B cell (primary cell): ENCODE measurements at regions not wholly inside any gene's neighbourhood (a gene's known extent, or its start where the extent isn't known, plus 50 kb on each side); places are given as distances from the start of the nearest gene placed in this dataset.

Experiments used
- ATAC-seq: fragments of 200-7000 bp; cut with Tn5 transposase; one replicate; pipeline ENCODE4 v1.10.0; 2021; ENCODE audit warnings: low read depth, mild to moderate bottlenecking, moderate number of reproducible peaks, moderate library complexity
- CTCF ChIA-PET: fragments of 350-600 bp; sonication (Branson Sonifier 250); formaldehyde crosslinking; loops from one replicate; lab custom pipeline; 2021; ENCODE audit warnings: antibody characterized with exemption, inconsistent platforms; lab: Charles Lee
- POLR2A ChIA-PET: fragments of 350-600 bp; sonication (Branson Sonifier 250); formaldehyde crosslinking; loops from one replicate; lab custom pipeline; 2021; ENCODE audit warnings: antibody characterized with exemption; lab: Charles Lee
- DNase-seq: peaks from one replicate; pipeline ENCODE4 v3.0.0; 2013
- H2AFZ ChIP-seq: 2 replicates; pipeline ENCODE4 v1.6.1; 2012; ENCODE audit warnings: mild to moderate bottlenecking, low read depth, low read length; ENCODE audit not compliant: insufficient read depth, poor library complexity, severe bottlenecking
- H3K27ac ChIP-seq, 2 donors: 1 replicate in 1 of 2; 2 replicates in 1 of 2; pipeline ENCODE4 v1.5.1; 2012 to 2013; ENCODE audit warnings: low read length in 2 of 2, mild to moderate bottlenecking in 2 of 2, moderate library complexity in 1 of 2
- H3K27me3 ChIP-seq, 4 experiments: fragments of 200-600 bp in 1 of 4; sonication (generic) in 1 of 4; replicated peaks in 1 of 4; 1 replicate in 2 of 4; 2 replicates in 2 of 4; pipeline versions ENCODE4 v1.6.1 to v1.7.0; 2013 to 2016; ENCODE audit warnings: low read length in 3 of 4, mild to moderate bottlenecking in 2 of 4, mixed read lengths in 1 of 4, moderate library complexity in 1 of 4; ENCODE audit not compliant: insufficient read depth in 4 of 4, control insufficient read depth in 3 of 4; ENCODE audit errors: control extremely low read depth in 1 of 4
- H3K36me3 ChIP-seq, 2 experiments: replicated peaks in 1 of 2; 1 replicate in 1 of 2; 2 replicates in 1 of 2; pipeline versions ENCODE4 v1.6.1 to v1.7.1; 2013; ENCODE audit warnings: low read length in 1 of 2; ENCODE audit not compliant: insufficient read depth in 2 of 2, control insufficient read depth in 1 of 2; ENCODE audit errors: control extremely low read depth in 1 of 2, extremely low read depth in 1 of 2
- H3K4me1 ChIP-seq, 2 donors: fragments of 200-600 bp in 1 of 2; sonication (generic) in 1 of 2; 1 replicate in 1 of 2; 2 replicates in 1 of 2; pipeline versions ENCODE4 v1.5.1 to v1.6.1; 2013 to 2017; ENCODE audit warnings: low read length in 2 of 2; ENCODE audit not compliant: control insufficient read depth in 2 of 2, insufficient read depth in 2 of 2
- H3K4me2 ChIP-seq: replicated peaks from 2 replicates; pipeline ENCODE3; 2012; ENCODE audit warnings: mild to moderate bottlenecking, low read depth, low read length; ENCODE audit not compliant: poor library complexity, severe bottlenecking
- H3K4me3 ChIP-seq, 5 experiments: fragments of 200-600 bp in 1 of 5; sonication (generic) in 1 of 5; 1 replicate in 3 of 5; 2 replicates in 2 of 5; pipeline versions ENCODE4 v1.5.1 to v1.7.0; 2011 to 2016; ENCODE audit warnings: low read length in 4 of 5, mild to moderate bottlenecking in 4 of 5, low read depth in 2 of 5, control low read depth in 1 of 5, moderate library complexity in 1 of 5; ENCODE audit not compliant: insufficient read depth in 1 of 5; ENCODE audit errors: control extremely low read depth in 1 of 5, extremely low read depth in 1 of 5
- H3K79me2 ChIP-seq: fragments of 200-600 bp; sonication (generic); one replicate; pipeline ENCODE4 v1.6.0; 2016; ENCODE audit warnings: low read length; ENCODE audit not compliant: control insufficient read depth, insufficient read depth
- H3K9ac ChIP-seq: fragments of 200-600 bp; sonication (generic); 2 replicates; pipeline ENCODE4 v1.6.1; 2017; ENCODE audit warnings: mild to moderate bottlenecking, low read length, moderate library complexity
- H3K9me3 ChIP-seq, 3 donors: one replicate each; pipeline versions ENCODE4 v1.6.1 to v1.7.1; 2013; ENCODE audit warnings: low read length in 2 of 3; ENCODE audit not compliant: control insufficient read depth in 2 of 3, insufficient read depth in 1 of 3; ENCODE audit errors: control extremely low read depth in 1 of 3
- H4K20me1 ChIP-seq: 2 replicates; pipeline ENCODE4 v1.6.0; 2012; ENCODE audit warnings: mild to moderate bottlenecking, low read length; ENCODE audit not compliant: insufficient read depth, control insufficient read depth, poor library complexity, severe bottlenecking
- H3K27ac Mint-ChIP-seq: one replicate; pipeline ENCODE4 v1.8.0; 2021; ENCODE audit warnings: mixed read lengths
- H3K27me3 Mint-ChIP-seq: one replicate; pipeline ENCODE4 v1.8.0; 2021; ENCODE audit warnings: mixed read lengths
- H3K4me1 Mint-ChIP-seq: one replicate; pipeline ENCODE4 v1.8.0; 2021; ENCODE audit warnings: mixed read lengths
- H3K4me3 Mint-ChIP-seq: one replicate; pipeline ENCODE4 v1.8.0; 2021; ENCODE audit warnings: mixed read lengths
- H3K9me3 Mint-ChIP-seq: one replicate; pipeline ENCODE4 v1.8.0; 2022; ENCODE audit warnings: mixed read lengths; ENCODE audit not compliant: insufficient read depth
- EZH2 ChIP-seq: IDR thresholded peaks from 2 replicates; pipeline ENCODE4 v1.6.1; 2012; ENCODE audit warnings: borderline replicate concordance, low read depth, mild to moderate bottlenecking, moderate library complexity, low read length; ENCODE audit not compliant: insufficient read depth, poor library complexity, severe bottlenecking
- WGBS: methylation state at CpG from one replicate; pipeline ENCODE4 v1.1.5; 2013; ENCODE audit warnings: missing lambda C conversion rate; ENCODE audit not compliant: insufficient coverage; 5-methylcytosine and 5-hydroxymethylcytosine counted together
- intact Hi-C: fragments of 100-400 bp; cut with micrococcal nuclease; formaldehyde crosslinking; loops from one replicate; pipeline ENCODE4 v1.10.0; 2022
- TF ChIP-seq, protein P1 (sequence below): fragments of 200-600 bp; IDR thresholded peaks from one replicate; pipeline ENCODE4 v1.8.0; 2022; ENCODE audit warnings: antibody characterized with exemption, mild to moderate bottlenecking

DNA sequence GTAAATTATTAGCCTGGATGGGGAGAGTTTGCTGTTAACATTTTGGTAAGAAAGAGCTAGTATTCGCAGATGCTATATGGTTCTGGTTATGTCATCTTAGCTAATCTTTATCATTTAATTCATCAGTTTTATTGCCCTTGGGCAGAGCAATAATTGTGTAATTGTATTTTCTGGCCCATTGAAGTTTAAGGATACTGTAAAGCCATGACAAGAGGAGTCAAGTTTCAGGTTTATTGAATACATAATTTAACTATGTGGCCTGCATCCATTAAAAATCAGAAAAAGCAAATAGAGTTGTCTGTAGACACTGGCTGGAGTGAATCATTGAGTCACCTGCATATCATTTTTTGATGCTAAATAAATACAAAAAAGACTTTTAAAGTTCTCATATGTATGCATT, 255.8 kb downstream of the PRELID2 start:
- Histone ChIP-seq H3K79me2 (no peaks in the 10 kb centered on the region), H2AFZ (no peak overlapping the region), H3K4me3 (no peak overlapping the region), H3K27ac (no peak overlapping the region), H3K27me3 (no peaks in the 10 kb centered on the region), H3K36me3 (no peaks in the 10 kb centered on the region), H4K20me1 (no peaks in the 10 kb centered on the region), H3K9ac (no peak overlapping the region), H3K4me1 (no peaks in the 10 kb centered on the region), H3K4me2 (no peak overlapping the region), H3K9me3 (peaks cover 0 to 3% (median 0%) of the 10 kb centered on the region in 3 donors)
- no peak overlapping the region for H3K4me3 Mint-ChIP-seq
- H3K27ac Mint-ChIP-seq = no peak overlapping the region
- whole genome bisulfite sequencing = no CpG with 5 or more reads among the region's 1 CpG
- H3K4me1 Mint-ChIP-seq = no peaks in the 10 kb centered on the region
- POLR2A ChIA-PET = no interaction called here
- DNase-seq = no peak
- no peak for TF ChIP-seq EZH2
- TF ChIP-seq, protein P1, sequence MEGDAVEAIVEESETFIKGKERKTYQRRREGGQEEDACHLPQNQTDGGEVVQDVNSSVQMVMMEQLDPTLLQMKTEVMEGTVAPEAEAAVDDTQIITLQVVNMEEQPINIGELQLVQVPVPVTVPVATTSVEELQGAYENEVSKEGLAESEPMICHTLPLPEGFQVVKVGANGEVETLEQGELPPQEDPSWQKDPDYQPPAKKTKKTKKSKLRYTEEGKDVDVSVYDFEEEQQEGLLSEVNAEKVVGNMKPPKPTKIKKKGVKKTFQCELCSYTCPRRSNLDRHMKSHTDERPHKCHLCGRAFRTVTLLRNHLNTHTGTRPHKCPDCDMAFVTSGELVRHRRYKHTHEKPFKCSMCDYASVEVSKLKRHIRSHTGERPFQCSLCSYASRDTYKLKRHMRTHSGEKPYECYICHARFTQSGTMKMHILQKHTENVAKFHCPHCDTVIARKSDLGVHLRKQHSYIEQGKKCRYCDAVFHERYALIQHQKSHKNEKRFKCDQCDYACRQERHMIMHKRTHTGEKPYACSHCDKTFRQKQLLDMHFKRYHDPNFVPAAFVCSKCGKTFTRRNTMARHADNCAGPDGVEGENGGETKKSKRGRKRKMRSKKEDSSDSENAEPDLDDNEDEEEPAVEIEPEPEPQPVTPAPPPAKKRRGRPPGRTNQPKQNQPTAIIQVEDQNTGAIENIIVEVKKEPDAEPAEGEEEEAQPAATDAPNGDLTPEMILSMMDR = no peak
- CTCF ChIA-PET = no interaction called here
- intact Hi-C loops = no loop called here
- peaks cover 7% of the 10 kb centered on the region for H3K9me3 Mint-ChIP-seq
- H3K27me3 Mint-ChIP-seq = no peaks in the 10 kb centered on the region
- no peak for ATAC-seq

DNA sequence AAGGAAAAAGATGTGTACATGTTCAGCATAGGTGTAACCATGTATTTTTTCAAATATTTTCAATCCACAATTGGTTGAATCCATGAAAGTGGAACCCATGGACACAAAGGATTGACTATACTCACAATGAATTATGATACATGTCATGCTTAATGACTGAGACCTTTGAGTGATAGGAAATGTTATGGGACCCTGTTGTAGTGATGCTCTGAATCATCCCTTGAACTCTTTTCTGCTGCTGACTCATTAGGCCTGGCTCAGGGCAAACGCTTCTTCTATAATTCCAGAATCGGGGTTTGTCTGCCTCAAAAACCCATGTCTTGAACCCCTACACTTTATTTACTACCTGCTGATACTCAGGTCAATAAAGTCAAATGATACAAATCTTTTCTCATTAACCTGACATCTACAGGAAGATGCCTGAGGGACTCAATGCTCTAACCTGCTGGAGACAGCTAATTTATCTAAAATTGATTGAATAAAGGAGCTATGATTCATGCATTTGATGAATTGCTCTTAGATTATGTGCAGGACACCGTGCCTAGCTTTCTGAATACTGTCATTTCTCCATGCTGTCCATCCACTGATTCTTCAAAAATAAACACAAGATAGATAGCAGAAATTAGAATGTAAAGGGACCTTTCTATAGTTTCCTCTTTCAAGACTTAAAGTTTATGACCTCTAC, 260.1 kb downstream of the PRELID2 start:
- Histone ChIP-seq H3K27ac (no peak overlapping the region), H4K20me1 (no peaks in the 10 kb centered on the region), H3K4me1 (no peaks in the 10 kb centered on the region), H3K36me3 (no peaks in the 10 kb centered on the region), H3K4me3 (no peak overlapping the region), H2AFZ (no peak overlapping the region), H3K9me3 (peaks cover 0 to 3% (median 0%) of the 10 kb centered on the region in 3 donors), H3K4me2 (no peak overlapping the region), H3K27me3 (no peaks in the 10 kb centered on the region), H3K9ac (no peak overlapping the region), H3K79me2 (no peaks in the 10 kb centered on the region)
- ChIA-PET CTCF (no interaction called here), POLR2A (no interaction called here)
- intact Hi-C loops = no loop called here
- Mint-ChIP-seq H3K27me3 (no peaks in the 10 kb centered on the region), H3K9me3 (peaks cover 5% of the 10 kb centered on the region), H3K4me1 (no peaks in the 10 kb centered on the region), H3K4me3 (no peak overlapping the region), H3K27ac (no peak overlapping the region)
- no peak for DNase-seq
- no peak for TF ChIP-seq EZH2
- TF ChIP-seq, protein P1 = no peak
- ATAC-seq = no peak
- 86% methylated on average over 2 of the region's 3 CpGs for WGBS
